SK-MEL-5 (cell line): ENCODE measurements at regions not wholly inside any gene's neighbourhood (a gene's known extent, or its start where the extent isn't known, plus 50 kb on each side); places are given as distances from the start of the nearest gene placed in this dataset.
A peak's percentile ranks its signal among the peaks of the same experiment; 100 is the strongest.

ENCODE experiments used
- DNase-seq: peaks from one replicate; pipeline ENCODE4 v3.0.0-alpha.2; 2016; ENCODE audit warnings: low read depth, low spot score
- in situ Hi-C: cut with HindIII; loops from 2 replicates; pipeline ENCODE4 v1.10.0; 2016; ENCODE audit warnings: low sequenced_read_pairs, high pct_unique_total_duplicates, low pct_unique_long_range_greater_than_20kb

- peak; percentile 32 for DNase-seq
- in situ Hi-C loops: no loop called here
Observed at GRCh38 chr13:105773241-105773640, 762.2 kb downstream of the EFNB2 start.

- no peak for DNase-seq
- in situ Hi-C loops: no loop called here
Observed at GRCh38 chr13:105764486-105764885, 771.0 kb downstream of the EFNB2 start.

DNA sequence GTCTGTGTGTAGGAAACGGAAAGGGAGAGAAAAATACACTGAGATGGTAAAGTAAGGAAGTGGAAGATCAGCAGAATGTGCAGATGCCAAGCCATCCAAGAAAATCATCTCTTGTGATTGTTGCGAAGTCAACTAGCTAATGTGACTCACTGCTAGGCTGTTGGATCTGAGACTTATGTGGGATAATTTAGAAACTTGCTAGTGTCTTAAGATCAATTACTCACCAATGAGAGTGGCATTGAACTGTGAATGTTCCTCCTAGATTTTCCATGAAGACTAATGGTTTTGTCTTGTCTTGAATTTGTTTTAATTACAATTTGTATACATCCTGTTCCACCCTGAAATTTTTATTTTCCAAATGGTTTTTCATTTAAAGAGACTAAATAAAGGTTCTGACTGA lies 771.6 kb downstream of the EFNB2 start:
- in situ Hi-C loops: no loop called here
- no peak for DNase-seq

DNA sequence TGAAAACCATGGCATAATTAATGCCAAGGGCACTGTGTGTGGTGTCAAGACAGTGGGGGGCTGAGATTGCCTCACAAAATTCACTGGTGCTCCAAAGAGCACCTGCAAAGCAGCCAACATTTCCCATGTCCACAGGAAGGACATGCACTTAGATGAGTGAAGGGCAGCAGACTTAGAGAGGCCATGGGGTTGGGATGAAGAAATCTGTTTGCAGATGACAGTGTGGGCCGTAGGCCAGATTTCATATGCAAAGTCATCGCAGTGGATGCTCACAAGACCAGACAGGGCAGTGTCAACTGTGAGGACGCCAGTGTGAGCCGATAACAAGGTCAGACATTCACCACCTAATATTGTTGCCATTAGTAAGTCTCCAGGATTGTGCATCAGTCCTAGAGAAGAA lies 773.4 kb downstream of the EFNB2 start:
- in situ Hi-C loops: no loop called here
- DNase-seq: no peak

GRCh38 chr13:105758918-105759860 lies 776.3 kb downstream of the EFNB2 start:
- in situ Hi-C loops: no loop called here
- no peak for DNase-seq

DNA sequence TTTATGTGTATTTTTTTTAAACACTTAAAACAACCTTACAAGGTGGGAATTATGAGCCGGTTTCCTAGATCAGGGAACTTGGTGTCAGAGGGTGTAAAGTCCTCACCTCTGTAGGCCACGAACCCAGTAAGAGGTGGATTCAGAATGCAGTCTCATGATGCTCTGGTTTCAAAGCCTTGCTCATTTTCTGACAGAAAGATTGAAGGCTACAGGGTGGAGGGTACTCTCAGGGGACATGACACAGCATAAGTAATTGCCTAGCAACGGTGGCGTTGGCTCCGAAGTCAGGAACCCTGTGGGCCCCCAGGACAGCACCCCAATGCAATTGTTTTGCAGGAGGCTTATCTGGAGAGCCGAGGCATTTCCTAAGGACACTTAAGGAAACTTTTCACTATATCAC lies 794.7 kb downstream of the EFNB2 start:
- in situ Hi-C loops: no loop called here
- DNase-seq: no peak

GRCh38 chr13:105737688-105738087 lies 797.8 kb downstream of the EFNB2 start:
- DNase-seq: no peak
- in situ Hi-C loops: no loop called here

- in situ Hi-C loops: no loop called here
- no peak for DNase-seq
Observed at GRCh38 chr13:105735281-105735680, 800.2 kb downstream of the EFNB2 start.

GRCh38 chr13:105732806-105733529 lies 802.5 kb downstream of the EFNB2 start:
- no peak for DNase-seq
- in situ Hi-C loops: no loop called here

DNA sequence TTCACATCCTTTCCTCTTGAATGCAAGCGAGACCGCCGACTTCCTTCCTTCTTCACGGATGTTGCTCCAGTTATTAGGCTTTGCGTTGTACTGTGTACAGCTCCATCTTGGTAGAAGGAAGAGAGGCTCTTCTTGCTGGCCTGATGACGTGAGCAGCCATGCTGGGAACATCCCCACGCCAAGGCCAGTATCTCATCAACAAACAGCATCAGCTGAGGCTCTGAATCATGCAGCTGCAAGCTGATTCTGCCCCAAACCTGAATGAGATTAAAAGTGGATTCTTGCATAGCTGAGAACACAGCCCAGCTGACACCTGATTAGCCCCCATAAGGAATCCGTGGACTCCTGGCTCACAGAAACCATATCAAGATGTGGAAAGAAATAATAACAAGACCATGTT lies 809.6 kb downstream of the EFNB2 start:
- in situ Hi-C loops: no loop called here
- DNase-seq: no peak

- in situ Hi-C loops: no loop called here
- DNase-seq: no peak
Observed at GRCh38 chr13:105721016-105721415, 814.4 kb downstream of the EFNB2 start.

DNA sequence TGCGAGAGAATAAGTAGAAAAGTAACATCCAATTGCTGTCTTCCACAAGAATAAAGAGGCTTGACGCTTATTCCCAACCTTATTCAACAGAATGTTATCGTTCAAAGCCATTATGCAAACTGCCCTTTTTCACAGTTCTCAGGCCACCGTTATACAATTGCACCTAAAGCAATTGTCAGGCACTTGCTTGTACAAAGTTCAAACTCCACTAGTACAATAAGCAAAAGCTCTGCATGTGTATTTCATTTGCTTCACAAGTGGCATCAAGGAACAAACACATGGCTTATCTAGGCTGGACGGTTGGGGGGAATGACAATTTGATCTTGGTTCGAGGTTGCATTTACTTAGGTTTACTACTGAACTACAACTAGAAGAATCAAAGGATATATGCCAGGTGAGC lies 815.6 kb downstream of the EFNB2 start:
- no peak for DNase-seq
- in situ Hi-C loops: no loop called here

GRCh38 chr13:105709181-105709580 lies 826.3 kb downstream of the EFNB2 start:
- in situ Hi-C loops: no loop called here
- no peak for DNase-seq

- in situ Hi-C loops: no loop called here
- no peak for DNase-seq
Observed at GRCh38 chr13:105703843-105704242, 831.6 kb downstream of the EFNB2 start.

DNA sequence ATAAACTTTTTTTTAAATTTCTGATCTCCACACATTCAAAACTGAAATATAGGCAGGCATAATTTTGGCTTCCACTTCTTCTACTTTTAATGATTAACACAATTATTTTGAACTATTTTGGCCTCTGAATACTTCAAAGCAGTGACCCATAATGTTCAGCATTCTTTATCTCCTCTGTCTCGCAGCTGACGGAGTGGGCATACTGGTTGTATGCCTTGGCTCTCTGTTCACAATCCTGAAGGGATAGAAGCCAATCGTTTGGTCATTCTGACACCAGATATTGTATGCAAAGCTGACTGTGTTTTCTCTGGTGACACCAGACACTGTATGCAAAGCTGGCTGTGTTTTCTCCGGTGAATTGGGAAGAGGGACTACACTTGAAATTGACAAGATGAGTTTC lies 833.0 kb downstream of the EFNB2 start:
- DNase-seq: no peak
- in situ Hi-C loops: no loop called here

DNA sequence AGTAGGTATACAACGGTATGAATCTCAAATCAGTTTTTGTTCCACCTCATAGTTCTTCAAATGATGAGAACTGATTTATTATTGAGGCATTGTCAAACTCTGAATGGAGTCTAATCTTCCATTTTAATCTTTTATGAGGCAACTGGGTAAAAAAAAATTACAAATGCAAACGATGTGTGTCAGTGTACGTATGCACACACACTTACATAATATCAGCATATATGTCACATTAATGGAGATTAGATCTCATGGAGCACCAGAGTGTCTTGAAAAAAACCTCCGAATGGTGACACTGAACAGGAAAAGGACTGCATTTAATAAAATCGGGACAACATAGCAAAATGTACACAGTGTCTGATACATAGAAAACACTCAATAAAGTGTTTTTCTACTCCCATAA lies 842.7 kb downstream of the EFNB2 start:
- in situ Hi-C loops: no loop called here
- no peak for DNase-seq

DNA sequence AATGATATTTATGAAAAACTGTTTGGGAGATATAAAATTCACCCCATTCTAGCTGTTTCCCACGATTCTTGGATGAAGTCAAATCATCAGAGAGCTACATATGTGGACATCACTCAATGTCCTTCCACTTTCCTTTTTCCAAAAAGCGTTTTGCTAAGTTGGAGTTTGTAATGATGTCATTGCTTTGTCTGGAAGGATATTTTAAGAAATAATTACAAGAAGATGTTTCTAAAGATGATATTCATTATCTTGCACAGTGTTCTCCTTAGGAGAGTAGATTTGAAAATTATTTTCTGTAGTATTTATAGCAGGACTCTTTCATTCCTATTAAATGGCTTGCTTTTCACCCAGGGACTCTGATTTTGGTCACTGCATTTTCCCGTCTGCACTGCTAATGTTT lies 851.2 kb downstream of the EFNB2 start:
- in situ Hi-C loops: no loop called here
- DNase-seq: no peak

- in situ Hi-C loops: no loop called here
- DNase-seq: no peak
Observed at GRCh38 chr13:105679838-105680237, 855.6 kb downstream of the EFNB2 start.

GRCh38 chr13:105678072-105678471 lies 857.4 kb downstream of the EFNB2 start:
- DNase-seq: no peak
- in situ Hi-C loops: no loop called here
